BLaER1 (cell line): ENCODE measurements at regions not wholly inside any gene's neighbourhood (a gene's known extent, or its start where the extent isn't known, plus 50 kb on each side); places are given as distances from the start of the nearest gene placed in this dataset.

ENCODE experiments used
- H3K27ac ChIP-seq: shearing (Covaris generic); formaldehyde crosslinking; 2 replicates; pipeline ENCODE4 v1.8.1; 2022
- H3K27me3 ChIP-seq: shearing (Covaris generic); formaldehyde crosslinking; 2 replicates; pipeline ENCODE4 v1.8.1; 2022
- H3K36me3 ChIP-seq: shearing (Covaris generic); formaldehyde crosslinking; 2 replicates; pipeline ENCODE4 v1.8.1; 2022
- H3K4me1 ChIP-seq: shearing (Covaris generic); formaldehyde crosslinking; 2 replicates; pipeline ENCODE4 v1.8.1; 2022
- H3K4me2 ChIP-seq: shearing (Covaris generic); formaldehyde crosslinking; 2 replicates; pipeline ENCODE4 v1.8.1; 2022
- H3K4me3 ChIP-seq: shearing (Covaris generic); formaldehyde crosslinking; 2 replicates; pipeline ENCODE4 v1.8.1; 2022
- H3K9ac ChIP-seq: shearing (Covaris generic); formaldehyde crosslinking; 2 replicates; pipeline ENCODE4 v1.8.1; 2022
- H3K9me3 ChIP-seq: shearing (Covaris generic); formaldehyde crosslinking; 2 replicates; pipeline ENCODE4 v1.8.1; 2022
- H4K20me1 ChIP-seq: shearing (Covaris generic); formaldehyde crosslinking; 2 replicates; pipeline ENCODE4 v1.8.1; 2022
- Cebpa-rat ChIP-seq: shearing (Covaris generic); IDR thresholded peaks from 2 replicates; pipeline ENCODE4 v1.8.1; 2022

DNA sequence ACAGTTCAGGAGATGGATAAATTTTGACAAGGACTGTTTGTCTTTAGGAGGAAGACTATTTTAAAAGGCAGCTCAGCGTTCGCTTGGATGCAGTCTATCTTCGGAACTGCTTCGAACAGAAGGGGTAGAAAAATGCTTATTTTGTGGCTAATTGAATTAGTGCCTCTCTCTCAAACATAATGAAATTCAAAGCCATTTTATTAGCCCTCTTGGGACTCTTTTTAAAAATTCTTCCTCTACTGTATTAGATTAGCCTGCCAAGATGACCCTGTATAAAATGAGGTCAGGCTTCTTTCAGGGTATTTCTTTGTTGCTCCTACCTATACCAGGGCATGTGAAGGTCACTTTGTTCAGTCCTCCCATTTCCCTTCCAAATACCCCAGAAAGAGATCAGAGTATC lies 379.2 kb upstream of the NFE2L3 start:
- no peak overlapping the region for H3K27ac ChIP-seq
- no peaks in the 10 kb centered on the region for H4K20me1 ChIP-seq
- no peak overlapping the region for H3K9ac ChIP-seq
- H3K27me3 ChIP-seq, result no peaks in the 10 kb centered on the region
- H3K4me2 ChIP-seq, result no peak overlapping the region
- H3K4me1 ChIP-seq, result peaks cover 7% of the 10 kb centered on the region
- H3K4me3 ChIP-seq, result no peak overlapping the region
- H3K36me3 ChIP-seq, result no peaks in the 10 kb centered on the region
- H3K9me3 ChIP-seq, result no peaks in the 10 kb centered on the region
- no peak for TF ChIP-seq Cebpa-rat

GRCh38 chr7:25774675-25775074 lies 377.3 kb upstream of the NFE2L3 start:
- no peak for TF ChIP-seq Cebpa-rat
- Histone ChIP-seq H3K9ac (no peak overlapping the region), H3K27me3 (no peaks in the 10 kb centered on the region), H3K36me3 (no peaks in the 10 kb centered on the region), H3K27ac (no peak overlapping the region), H4K20me1 (no peaks in the 10 kb centered on the region), H3K4me3 (no peak overlapping the region), H3K9me3 (no peaks in the 10 kb centered on the region), H3K4me1 (peaks cover 26% of the 10 kb centered on the region), H3K4me2 (no peak overlapping the region)

GRCh38 chr7:25775570-25775969 lies 376.4 kb upstream of the NFE2L3 start:
- Histone ChIP-seq H3K27me3 (no peaks in the 10 kb centered on the region), H3K9me3 (no peaks in the 10 kb centered on the region), H3K9ac (no peak overlapping the region), H3K4me3 (no peak overlapping the region), H4K20me1 (no peaks in the 10 kb centered on the region), H3K36me3 (no peaks in the 10 kb centered on the region), H3K4me1 (peaks cover 26% of the 10 kb centered on the region), H3K27ac (no peak overlapping the region), H3K4me2 (no peak overlapping the region)
- TF ChIP-seq Cebpa-rat, result no peak

DNA sequence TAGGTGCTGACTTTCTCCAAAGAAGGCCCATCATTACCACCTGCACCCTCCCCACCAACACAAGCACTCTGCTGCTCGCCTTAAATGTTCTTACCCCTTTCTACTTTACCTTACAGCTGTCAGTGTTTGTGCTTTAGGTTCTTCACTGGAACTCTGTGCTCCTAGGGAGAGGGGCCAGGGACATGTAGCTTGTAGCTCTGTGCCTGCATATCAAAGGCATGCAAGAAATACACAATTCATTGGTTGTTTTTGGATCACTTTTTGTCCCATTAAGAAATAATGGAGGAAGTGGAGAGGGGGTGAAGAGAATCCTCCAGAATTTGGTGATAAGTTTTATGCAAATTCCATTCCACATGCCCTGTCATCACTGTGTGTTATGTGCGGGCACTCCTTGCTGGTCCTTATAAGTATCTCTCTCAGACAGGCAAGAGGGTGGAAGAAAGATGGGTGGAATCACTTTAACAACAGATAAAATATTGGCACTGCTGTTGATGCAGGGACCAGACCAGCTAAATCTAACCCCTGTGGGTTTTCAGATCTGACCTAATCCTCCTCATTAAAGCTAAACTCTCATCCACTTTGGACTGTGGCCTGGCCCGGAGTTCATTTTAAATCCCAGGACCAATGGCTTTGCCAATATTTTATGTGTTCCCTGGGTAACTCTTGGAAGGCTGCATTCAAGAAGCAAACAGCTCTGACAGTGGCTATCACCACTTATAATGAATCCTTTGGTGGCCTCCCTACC lies 375.8 kb upstream of the NFE2L3 start:
- TF ChIP-seq Cebpa-rat, result no peak
- Histone ChIP-seq H3K9ac (no peak overlapping the region), H3K27me3 (no peaks in the 10 kb centered on the region), H3K9me3 (no peaks in the 10 kb centered on the region), H3K4me1 (peaks cover 26% of the 10 kb centered on the region), H4K20me1 (no peaks in the 10 kb centered on the region), H3K27ac (no peak overlapping the region), H3K4me3 (no peak overlapping the region), H3K36me3 (no peaks in the 10 kb centered on the region), H3K4me2 (no peak overlapping the region)

DNA sequence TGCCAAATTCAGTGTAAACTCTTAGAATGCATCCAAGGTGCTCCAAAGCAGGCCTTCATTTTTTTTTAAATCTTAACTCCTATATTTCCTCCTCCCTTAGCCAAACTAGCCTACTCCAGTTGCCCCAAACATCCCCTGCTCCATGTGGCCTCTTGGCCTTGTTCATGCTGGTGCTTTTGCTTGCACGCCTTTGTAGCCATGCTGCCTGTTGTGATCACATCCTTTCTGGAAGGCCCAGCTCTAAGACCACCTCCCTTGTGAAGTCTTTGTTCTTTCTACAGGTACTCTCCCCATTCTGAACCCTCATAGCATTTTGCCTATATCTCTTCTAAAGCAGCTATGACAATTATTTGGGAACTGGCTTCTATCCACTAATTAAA lies 375.3 kb upstream of the NFE2L3 start:
- H3K4me2 ChIP-seq, result no peak overlapping the region
- no peak overlapping the region for H3K4me3 ChIP-seq

GRCh38 chr7:25777969-25778708 lies 373.9 kb upstream of the NFE2L3 start:
- peak overlapping the region; percentile 57 for H3K4me2 ChIP-seq
- no peak for TF ChIP-seq Cebpa-rat
- no peaks in the 10 kb centered on the region for H3K27me3 ChIP-seq
- no peak overlapping the region for H3K4me3 ChIP-seq
- no peak overlapping the region for H3K27ac ChIP-seq
- peaks cover 26% of the 10 kb centered on the region for H3K4me1 ChIP-seq
- H3K36me3 ChIP-seq, result no peaks in the 10 kb centered on the region
- H3K9me3 ChIP-seq, result no peaks in the 10 kb centered on the region
- H4K20me1 ChIP-seq, result no peaks in the 10 kb centered on the region
- no peak overlapping the region for H3K9ac ChIP-seq

More for the DNA sequence above, 375.3 kb upstream of the NFE2L3 start:
- Histone ChIP-seq H3K4me1 (peaks cover 26% of the 10 kb centered on the region), H3K9me3 (no peaks in the 10 kb centered on the region), H3K27me3 (no peaks in the 10 kb centered on the region), H4K20me1 (no peaks in the 10 kb centered on the region), H3K27ac (no peak overlapping the region), H3K9ac (no peak overlapping the region), H3K36me3 (no peaks in the 10 kb centered on the region)
- no peak for TF ChIP-seq Cebpa-rat

GRCh38 chr7:25779002-25779546 lies 372.9 kb upstream of the NFE2L3 start:
- peaks cover 26% of the 10 kb centered on the region for H3K4me1 ChIP-seq
- peak overlapping the region; percentile 57 for H3K4me2 ChIP-seq
- H3K27me3 ChIP-seq, result no peaks in the 10 kb centered on the region
- TF ChIP-seq Cebpa-rat, result no peak
- no peaks in the 10 kb centered on the region for H3K36me3 ChIP-seq
- H3K9ac ChIP-seq, result no peak overlapping the region
- no peaks in the 10 kb centered on the region for H4K20me1 ChIP-seq
- H3K9me3 ChIP-seq, result no peaks in the 10 kb centered on the region
- H3K27ac ChIP-seq, result no peak overlapping the region
- no peak overlapping the region for H3K4me3 ChIP-seq

GRCh38 chr7:25780904-25781303 lies 371.1 kb upstream of the NFE2L3 start:
- H3K27me3 ChIP-seq, result no peaks in the 10 kb centered on the region
- no peak overlapping the region for H3K4me2 ChIP-seq
- TF ChIP-seq Cebpa-rat, result no peak

DNA sequence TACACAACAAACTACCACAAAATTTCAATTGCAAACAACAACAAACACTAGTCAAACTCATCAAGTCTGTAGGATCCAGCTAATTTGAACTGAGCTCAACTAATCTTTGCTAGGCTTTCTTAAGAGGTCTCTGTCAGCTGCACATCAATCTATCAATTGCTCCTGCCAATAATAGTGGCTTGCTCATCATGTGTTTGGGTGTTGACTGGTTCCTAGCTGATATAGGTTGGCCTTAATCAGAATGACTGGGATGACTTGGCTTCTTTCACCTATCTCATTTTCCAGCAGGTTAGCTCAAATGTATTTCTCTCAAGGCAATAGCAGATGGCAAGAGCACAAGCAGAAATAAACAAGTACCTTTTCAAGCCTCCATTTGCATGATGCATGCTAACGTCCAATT lies 370.3 kb upstream of the NFE2L3 start:
- no peak for TF ChIP-seq Cebpa-rat
- Histone ChIP-seq H4K20me1 (no peaks in the 10 kb centered on the region), H3K36me3 (no peaks in the 10 kb centered on the region), H3K27me3 (no peaks in the 10 kb centered on the region), H3K4me1 (peaks cover 26% of the 10 kb centered on the region), H3K4me2 (no peak overlapping the region), H3K27ac (no peak overlapping the region), H3K9me3 (no peaks in the 10 kb centered on the region), H3K4me3 (no peak overlapping the region), H3K9ac (no peak overlapping the region)

More at GRCh38 chr7:25780904-25781303, 371.1 kb upstream of the NFE2L3 start:
- Histone ChIP-seq H3K9me3 (no peaks in the 10 kb centered on the region), H3K27ac (no peak overlapping the region), H3K36me3 (no peaks in the 10 kb centered on the region), H4K20me1 (no peaks in the 10 kb centered on the region), H3K9ac (no peak overlapping the region), H3K4me3 (no peak overlapping the region), H3K4me1 (peaks cover 26% of the 10 kb centered on the region)

- H3K9ac ChIP-seq, result no peak overlapping the region
- H3K4me2 ChIP-seq, result no peak overlapping the region
- H3K27me3 ChIP-seq, result no peaks in the 10 kb centered on the region
- no peak overlapping the region for H3K27ac ChIP-seq
- H3K36me3 ChIP-seq, result no peaks in the 10 kb centered on the region
- H3K9me3 ChIP-seq, result no peaks in the 10 kb centered on the region
- no peak overlapping the region for H3K4me3 ChIP-seq
- H3K4me1 ChIP-seq, result no peaks in the 10 kb centered on the region
- H4K20me1 ChIP-seq, result no peaks in the 10 kb centered on the region
- no peak for TF ChIP-seq Cebpa-rat
Measured at GRCh38 chr7:25786936-25787335, 365.1 kb upstream of the NFE2L3 start.
